Tibial artery (tissue), 4 donors: ENCODE measurements at regions not wholly inside any gene's neighbourhood (a gene's known extent, or its start where the extent isn't known, plus 50 kb on each side); places are given as distances from the start of the nearest gene placed in this dataset.

Source experiments
- DNase-seq, 2 donors: peaks; one replicate each; pipeline ENCODE4 v3.0.0-alpha.2; 2019
- H3K27ac ChIP-seq, 2 donors: fragments of 200-600 bp; sonication (generic) in 1 of 2; 1 replicate in 1 of 2; 2 replicates in 1 of 2; pipeline ENCODE4 v1.5.1; 2018 to 2019; ENCODE audit warnings: mild to moderate bottlenecking in 1 of 2
- H3K27me3 ChIP-seq, 2 donors: fragments of 200-600 bp; sonication (generic) in 1 of 2; one replicate each; pipeline versions ENCODE4 v1.5.1 to v1.6.0; 2016 to 2019
- H3K36me3 ChIP-seq, 3 donors: fragments of 200-600 bp; sonication (generic) in 2 of 3; one replicate each; pipeline ENCODE4 v1.5.1; 2016 to 2019; ENCODE audit warnings: mild to moderate bottlenecking in 2 of 3
- H3K4me1 ChIP-seq, 4 donors: fragments of 200-600 bp; sonication (generic) in 2 of 4; 1 replicate in 3 of 4; 2 replicates in 1 of 4; pipeline ENCODE4 v1.5.1; 2016 to 2019
- H3K4me3 ChIP-seq, 2 donors: fragments of 200-600 bp; sonication (generic) in 1 of 2; 1 replicate in 1 of 2; 2 replicates in 1 of 2; pipeline ENCODE4 v1.5.1; 2018 to 2019; ENCODE audit warnings: mild to moderate bottlenecking in 2 of 2
- H3K9me3 ChIP-seq, 3 donors: fragments of 200-600 bp; sonication (generic) in 1 of 3; one replicate each; pipeline ENCODE4 v1.5.1; 2016 to 2019
- CTCF ChIP-seq, 2 experiments: fragments of 200-600 bp in 1 of 2; fragments of 450-650 bp in 1 of 2; IDR thresholded peaks; one replicate each; pipeline ENCODE4 v1.5.1; 2017 to 2019; ENCODE audit warnings: antibody characterized with exemption in 2 of 2, mild to moderate bottlenecking in 1 of 2, moderate library complexity in 1 of 2
- intact Hi-C: fragments of 100-400 bp; cut with DNase I; formaldehyde crosslinking; loops from one replicate; pipeline ENCODE4 v1.15.0; 2023; ENCODE audit warnings: low total_unique reads

- no peak overlapping the region for H3K4me3 ChIP-seq
- no peaks in the 10 kb centered on the region for H3K4me1 ChIP-seq
- H3K36me3 ChIP-seq: no peaks in the 10 kb centered on the region
- H3K27ac ChIP-seq: no peak overlapping the region
- H3K27me3 ChIP-seq: no peaks in the 10 kb centered on the region
- DNase-seq: no peak
- TF ChIP-seq CTCF (IDR thresholded peaks at IDR 0.05): no peak
- intact Hi-C loops: no loop called here
- no peaks in the 10 kb centered on the region for H3K9me3 ChIP-seq
Observed at GRCh38 chr5:23303836-23304235, 203.6 kb upstream of the PRDM9 start.

- no peak for TF ChIP-seq CTCF (IDR thresholded peaks at IDR 0.05)
- H3K4me3 ChIP-seq: no peak overlapping the region
- intact Hi-C loops: no loop called here
- no peak overlapping the region for H3K27ac ChIP-seq
- H3K27me3 ChIP-seq: no peaks in the 10 kb centered on the region
- no peaks in the 10 kb centered on the region for H3K4me1 ChIP-seq
- no peak for DNase-seq
- H3K36me3 ChIP-seq: no peaks in the 10 kb centered on the region
- H3K9me3 ChIP-seq: no peaks in the 10 kb centered on the region
Observed at GRCh38 chr5:23303435-23303834, 204.0 kb upstream of the PRDM9 start.

- no peaks in the 10 kb centered on the region for H3K9me3 ChIP-seq
- intact Hi-C loops: no loop called here
- no peaks in the 10 kb centered on the region for H3K4me1 ChIP-seq
- no peaks in the 10 kb centered on the region for H3K27me3 ChIP-seq
- no peak overlapping the region for H3K4me3 ChIP-seq
- H3K27ac ChIP-seq: no peak overlapping the region
- no peaks in the 10 kb centered on the region for H3K36me3 ChIP-seq
- no peak for TF ChIP-seq CTCF (IDR thresholded peaks at IDR 0.05)
- DNase-seq: no peak
Observed at GRCh38 chr5:23302438-23302837, 205.0 kb upstream of the PRDM9 start.

GRCh38 chr5:23289162-23289561 is 218.2 kb upstream of the PRDM9 start:
- no peaks in the 10 kb centered on the region for H3K4me1 ChIP-seq
- DNase-seq: no peak
- H3K27ac ChIP-seq: no peak overlapping the region
- no peaks in the 10 kb centered on the region for H3K27me3 ChIP-seq
- intact Hi-C loops: no loop called here
- no peak overlapping the region for H3K4me3 ChIP-seq
- H3K9me3 ChIP-seq: no peaks in the 10 kb centered on the region
- no peak for TF ChIP-seq CTCF (IDR thresholded peaks at IDR 0.05)
- no peaks in the 10 kb centered on the region for H3K36me3 ChIP-seq

GRCh38 chr5:23284656-23285055 is 222.8 kb upstream of the PRDM9 start:
- H3K4me1 ChIP-seq: no peaks in the 10 kb centered on the region
- no peaks in the 10 kb centered on the region for H3K27me3 ChIP-seq
- TF ChIP-seq CTCF (IDR thresholded peaks at IDR 0.05): no peak
- no peaks in the 10 kb centered on the region for H3K36me3 ChIP-seq
- intact Hi-C loops: no loop called here
- H3K9me3 ChIP-seq: no peaks in the 10 kb centered on the region
- no peak for DNase-seq
- H3K27ac ChIP-seq: no peak overlapping the region
- no peak overlapping the region for H3K4me3 ChIP-seq

- DNase-seq: no peak
- TF ChIP-seq CTCF (IDR thresholded peaks at IDR 0.05): no peak
- Histone ChIP-seq H3K9me3 (no peaks in the 10 kb centered on the region), H3K27me3 (no peaks in the 10 kb centered on the region), H3K4me3 (no peak overlapping the region), H3K36me3 (no peaks in the 10 kb centered on the region), H3K27ac (no peak overlapping the region), H3K4me1 (no peaks in the 10 kb centered on the region)
- intact Hi-C loops: no loop called here
Observed at GRCh38 chr5:23274171-23274570, 233.2 kb upstream of the PRDM9 start.
